HFFc6 (cell line): ENCODE measurements at regions not wholly inside any gene's neighbourhood (a gene's known extent, or its start where the extent isn't known, plus 50 kb on each side); places are given as distances from the start of the nearest gene placed in this dataset.
"Not testable (repeated sequence)": the region's sequence is repeated elsewhere in the genome, so short reads cannot be mapped to it uniquely, and the experiment has no call there.

ENCODE experiments used
- DNase-seq: peaks from one replicate; pipeline ENCODE4 v3.0.0-alpha.2; 2018
- H3K27ac Mint-ChIP-seq: 2 replicates; pipeline ENCODE4 v1.8.0; 2020; ENCODE audit warnings: mild to moderate bottlenecking, mixed read lengths
- H3K27me3 Mint-ChIP-seq: 2 replicates; pipeline ENCODE4 v1.8.0; 2021; ENCODE audit warnings: mild to moderate bottlenecking, moderate library complexity, mixed read lengths; ENCODE audit not compliant: insufficient read depth
- H3K36me3 Mint-ChIP-seq: 2 replicates; pipeline ENCODE4 v1.8.0; 2021; ENCODE audit warnings: low read depth, mixed read lengths
- H3K4me1 Mint-ChIP-seq: 2 replicates; pipeline ENCODE4 v1.8.0; 2020; ENCODE audit warnings: low read depth, mixed read lengths
- H3K4me3 Mint-ChIP-seq: 2 replicates; pipeline ENCODE4 v1.8.0; 2020; ENCODE audit warnings: mild to moderate bottlenecking, moderate library complexity, mixed read lengths
- H3K9me3 Mint-ChIP-seq: 2 replicates; pipeline ENCODE4 v1.8.0; 2020; ENCODE audit warnings: mild to moderate bottlenecking, mixed read lengths
- TF ChIP-seq, protein P1 (sequence below): fragments of 200-600 bp; sonication (generic); IDR thresholded peaks from 2 replicates; pipeline ENCODE4 v1.5.0; 2021; ENCODE audit warnings: antibody characterized with exemption, mild to moderate bottlenecking

DNA sequence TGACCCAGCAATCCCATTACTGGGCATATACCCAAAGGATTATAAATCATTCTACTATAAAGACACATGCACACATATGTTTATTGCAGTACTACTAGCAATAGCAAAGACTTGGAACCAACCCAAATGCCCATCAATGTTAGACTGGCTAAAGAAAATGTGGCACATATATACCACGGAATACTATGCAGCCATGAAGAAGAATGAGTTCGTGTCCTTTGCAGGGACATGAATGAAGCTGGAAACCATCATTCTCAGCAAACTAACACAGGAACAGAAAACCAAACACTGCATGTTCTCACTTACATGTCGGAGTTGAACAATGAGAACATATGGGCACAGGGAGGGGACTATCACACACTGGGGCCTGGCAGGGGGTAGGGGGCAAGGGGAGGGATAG is 183.0 kb downstream of the HACE1 start:
- not testable (repeated sequence) for H3K27me3 Mint-ChIP-seq, H3K36me3 Mint-ChIP-seq, H3K4me1 Mint-ChIP-seq, H3K4me3 Mint-ChIP-seq, H3K27ac Mint-ChIP-seq, DNase-seq
- H3K9me3 Mint-ChIP-seq = peaks cover 13% of the 10 kb centered on the region; the same call in 1 of the 2 replicates

DNA sequence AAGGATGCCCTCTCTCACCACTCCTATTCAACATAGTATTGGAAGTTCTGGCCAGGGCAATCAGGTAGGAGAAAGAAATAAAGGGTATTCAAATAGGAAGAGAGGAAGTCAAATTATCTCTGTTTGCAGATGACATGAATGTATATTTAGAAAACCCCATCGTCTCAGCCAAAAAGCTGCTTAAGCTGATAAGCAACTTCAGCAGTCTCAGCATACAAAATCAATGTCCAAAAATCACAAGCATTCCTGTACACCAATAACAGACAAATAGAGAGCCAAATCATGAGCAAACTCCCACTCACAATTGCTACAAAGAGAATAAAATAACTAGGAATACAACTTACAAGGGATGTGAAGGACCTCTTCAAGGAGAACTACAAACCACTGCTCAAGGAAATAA is 184.6 kb downstream of the HACE1 start:
- not testable (repeated sequence) for H3K36me3 Mint-ChIP-seq, H3K4me1 Mint-ChIP-seq, H3K27me3 Mint-ChIP-seq, H3K27ac Mint-ChIP-seq, DNase-seq, H3K4me3 Mint-ChIP-seq
- peaks cover 13% of the 10 kb centered on the region; the same call in 1 of the 2 replicates for H3K9me3 Mint-ChIP-seq

DNA sequence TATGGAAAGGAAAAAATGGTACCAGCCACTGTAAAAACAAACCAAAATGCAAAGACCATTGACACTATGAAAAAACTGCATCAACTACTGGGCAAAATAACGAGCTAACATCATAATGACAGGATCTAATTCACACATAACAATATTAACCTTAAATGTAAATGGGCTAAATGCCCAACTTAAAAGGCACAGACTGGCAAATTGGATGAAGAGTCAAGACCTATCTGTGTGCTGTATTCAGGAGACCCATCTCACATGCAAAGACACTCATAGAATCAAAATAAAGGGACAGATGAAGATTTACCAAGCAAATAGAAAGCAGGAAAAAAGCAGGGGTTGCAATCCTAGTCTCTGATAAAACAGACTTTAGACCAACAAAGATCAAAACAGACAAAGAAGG is 186.6 kb downstream of the HACE1 start:
- not testable (repeated sequence) for H3K36me3 Mint-ChIP-seq, DNase-seq, H3K27ac Mint-ChIP-seq, H3K4me1 Mint-ChIP-seq, H3K4me3 Mint-ChIP-seq, H3K27me3 Mint-ChIP-seq
- peaks cover 13% of the 10 kb centered on the region; the same call in 1 of the 2 replicates for H3K9me3 Mint-ChIP-seq

DNA sequence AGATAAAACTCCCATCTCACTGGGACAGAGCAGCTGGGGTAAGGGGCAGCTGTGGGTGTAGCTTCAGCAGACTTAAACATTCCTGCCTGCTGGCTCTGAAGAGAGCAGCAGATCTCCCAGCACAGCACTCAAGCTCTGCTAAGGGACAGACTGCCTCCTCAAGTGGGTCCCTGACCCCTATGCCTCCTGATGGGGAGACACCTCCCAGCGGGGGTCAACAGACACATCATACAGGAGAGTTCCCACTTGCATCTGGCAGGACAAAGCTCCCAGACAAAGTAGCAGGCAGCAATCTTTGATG is 188.2 kb downstream of the HACE1 start:
- not testable (repeated sequence) for H3K4me3 Mint-ChIP-seq
- peaks cover 13% of the 10 kb centered on the region; the same call in 1 of the 2 replicates for H3K9me3 Mint-ChIP-seq

DNA sequence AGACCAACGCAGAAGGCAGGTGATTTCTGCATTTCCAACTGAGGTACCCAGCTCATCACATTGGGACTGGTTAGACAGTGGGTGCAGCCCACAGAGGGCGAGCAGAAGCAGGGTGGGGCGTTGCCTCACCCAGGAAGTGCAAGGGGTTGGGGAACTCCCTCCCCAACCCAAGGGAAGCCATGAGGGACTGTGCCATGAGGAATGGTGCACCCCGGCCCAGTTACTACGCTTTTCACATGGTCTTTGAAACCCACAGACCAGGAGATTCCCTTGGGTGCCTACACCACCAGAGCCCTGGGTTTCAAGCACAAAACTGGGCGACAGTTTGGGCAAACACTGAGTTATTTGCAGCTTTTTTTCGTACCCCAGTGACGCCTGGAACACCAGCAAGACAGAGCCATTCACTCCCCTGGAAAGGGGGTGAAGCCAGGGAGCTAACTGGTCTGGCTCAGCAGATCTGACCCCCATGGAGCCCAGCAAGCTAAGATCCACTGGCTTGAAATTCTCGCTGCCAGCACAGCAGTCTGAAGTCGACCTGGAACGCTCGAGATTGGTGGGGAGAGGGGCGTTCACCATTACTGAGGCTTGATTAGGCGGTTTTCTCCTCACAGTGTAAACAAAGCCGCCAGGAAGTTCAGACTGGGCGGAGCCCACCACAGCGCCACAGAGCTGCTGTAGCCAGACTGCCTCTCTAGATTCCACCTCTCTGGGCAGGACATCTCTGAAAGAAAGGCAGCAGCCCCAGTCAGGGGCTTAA is 188.7 kb downstream of the HACE1 start:
- not testable (repeated sequence) for H3K4me3 Mint-ChIP-seq, H3K27me3 Mint-ChIP-seq, H3K4me1 Mint-ChIP-seq, H3K36me3 Mint-ChIP-seq, H3K27ac Mint-ChIP-seq, DNase-seq
- H3K9me3 Mint-ChIP-seq = peaks cover 12% of the 10 kb centered on the region; the same call in 1 of the 2 replicates

More for the DNA sequence above, 188.2 kb downstream of the HACE1 start:
- not testable (repeated sequence) for H3K36me3 Mint-ChIP-seq, H3K27me3 Mint-ChIP-seq, H3K4me1 Mint-ChIP-seq, DNase-seq, H3K27ac Mint-ChIP-seq

DNA sequence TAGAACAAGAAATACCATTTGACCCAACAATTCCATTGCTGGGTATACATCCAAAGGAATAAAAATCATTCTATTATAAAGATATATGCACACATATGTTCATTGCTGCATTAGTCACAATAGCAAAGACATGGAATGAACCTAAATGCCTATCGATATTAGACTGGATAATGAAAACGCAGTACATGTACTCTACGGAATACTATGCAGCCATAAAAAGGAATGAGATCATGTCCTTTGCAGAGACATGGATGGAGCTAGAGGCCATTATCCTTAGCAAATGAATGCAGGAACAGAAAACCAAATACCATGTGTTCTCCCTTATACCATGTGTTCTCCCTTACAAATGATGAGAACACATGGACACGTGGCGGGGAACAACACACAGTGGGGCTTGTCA is 190.2 kb downstream of the HACE1 start:
- Mint-ChIP-seq H3K27ac (no peak overlapping the region), H3K4me1 (no peaks in the 10 kb centered on the region), H3K9me3 (peaks cover 10% of the 10 kb centered on the region; the same call in 1 of the 2 replicates), H3K36me3 (no peaks in the 10 kb centered on the region), H3K4me3 (no peak overlapping the region), H3K27me3 (no peaks in the 10 kb centered on the region)
- TF ChIP-seq, protein P1, sequence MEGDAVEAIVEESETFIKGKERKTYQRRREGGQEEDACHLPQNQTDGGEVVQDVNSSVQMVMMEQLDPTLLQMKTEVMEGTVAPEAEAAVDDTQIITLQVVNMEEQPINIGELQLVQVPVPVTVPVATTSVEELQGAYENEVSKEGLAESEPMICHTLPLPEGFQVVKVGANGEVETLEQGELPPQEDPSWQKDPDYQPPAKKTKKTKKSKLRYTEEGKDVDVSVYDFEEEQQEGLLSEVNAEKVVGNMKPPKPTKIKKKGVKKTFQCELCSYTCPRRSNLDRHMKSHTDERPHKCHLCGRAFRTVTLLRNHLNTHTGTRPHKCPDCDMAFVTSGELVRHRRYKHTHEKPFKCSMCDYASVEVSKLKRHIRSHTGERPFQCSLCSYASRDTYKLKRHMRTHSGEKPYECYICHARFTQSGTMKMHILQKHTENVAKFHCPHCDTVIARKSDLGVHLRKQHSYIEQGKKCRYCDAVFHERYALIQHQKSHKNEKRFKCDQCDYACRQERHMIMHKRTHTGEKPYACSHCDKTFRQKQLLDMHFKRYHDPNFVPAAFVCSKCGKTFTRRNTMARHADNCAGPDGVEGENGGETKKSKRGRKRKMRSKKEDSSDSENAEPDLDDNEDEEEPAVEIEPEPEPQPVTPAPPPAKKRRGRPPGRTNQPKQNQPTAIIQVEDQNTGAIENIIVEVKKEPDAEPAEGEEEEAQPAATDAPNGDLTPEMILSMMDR = no peak
- no peak for DNase-seq

DNA sequence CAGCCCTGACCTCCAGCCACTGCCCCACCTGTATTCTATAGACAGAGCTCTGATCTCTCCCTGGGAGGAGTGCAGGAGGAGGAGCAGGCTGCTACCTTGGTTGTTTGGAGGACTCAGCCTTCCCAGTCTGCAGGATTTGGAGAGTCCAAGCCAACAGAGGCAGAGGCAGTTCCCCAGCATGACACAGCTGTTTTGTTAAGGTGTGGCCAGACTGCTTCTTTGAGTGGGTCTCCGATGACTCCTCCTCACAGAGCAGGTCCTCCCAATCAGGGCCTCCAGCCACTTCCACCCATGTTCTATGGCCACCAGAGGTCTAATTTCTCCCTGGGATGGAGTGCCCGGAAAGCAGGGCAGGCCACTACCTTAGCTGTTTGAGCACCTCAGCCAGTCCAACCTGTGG is 203.5 kb downstream of the HACE1 start:
- H3K36me3 Mint-ChIP-seq = no peaks in the 10 kb centered on the region
- TF ChIP-seq, protein P1 = no peak
- no peak overlapping the region for H3K27ac Mint-ChIP-seq
- H3K4me3 Mint-ChIP-seq = no peak overlapping the region
- no peak for DNase-seq
- H3K9me3 Mint-ChIP-seq = peaks cover 6% of the 10 kb centered on the region
- H3K4me1 Mint-ChIP-seq = no peaks in the 10 kb centered on the region
- H3K27me3 Mint-ChIP-seq = no peaks in the 10 kb centered on the region

DNA sequence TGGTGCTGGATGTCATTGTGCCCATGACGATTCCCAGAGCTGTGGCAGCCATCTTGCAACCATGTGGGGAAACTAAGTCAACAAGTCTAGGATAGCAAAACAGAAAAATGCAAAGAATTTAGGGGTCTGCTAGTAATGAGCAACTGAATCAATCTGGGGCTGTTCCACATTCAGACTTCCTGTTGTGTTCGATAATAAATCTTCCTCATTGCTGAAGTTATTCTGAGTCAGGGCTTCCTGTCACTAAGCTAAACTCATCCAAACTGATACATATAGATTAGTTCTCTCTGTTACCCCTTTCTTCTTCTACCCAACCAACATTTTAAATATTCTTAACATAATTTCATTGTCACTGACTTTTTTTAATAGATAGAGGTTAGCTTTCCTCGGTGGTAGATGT is 205.9 kb downstream of the HACE1 start:
- H3K4me3 Mint-ChIP-seq = no peak overlapping the region
- no peaks in the 10 kb centered on the region for H3K27me3 Mint-ChIP-seq
- H3K27ac Mint-ChIP-seq = no peak overlapping the region
- TF ChIP-seq, protein P1 = no peak
- peaks cover 6% of the 10 kb centered on the region for H3K9me3 Mint-ChIP-seq
- no peak for DNase-seq
- H3K4me1 Mint-ChIP-seq = no peaks in the 10 kb centered on the region
- no peaks in the 10 kb centered on the region for H3K36me3 Mint-ChIP-seq
